Right kidney (tissue), 1 donor: ENCODE measurements at regions not wholly inside any gene's neighbourhood (a gene's known extent, or its start where the extent isn't known, plus 50 kb on each side); places are given as distances from the start of the nearest gene placed in this dataset.
"Not testable (repeated sequence)": the region's sequence is repeated elsewhere in the genome, so short reads cannot be mapped to it uniquely, and the experiment has no call there.

Source experiments
- DNase-seq: peaks from one replicate; pipeline ENCODE4 v3.0.0-alpha.2; 2016

DNA sequence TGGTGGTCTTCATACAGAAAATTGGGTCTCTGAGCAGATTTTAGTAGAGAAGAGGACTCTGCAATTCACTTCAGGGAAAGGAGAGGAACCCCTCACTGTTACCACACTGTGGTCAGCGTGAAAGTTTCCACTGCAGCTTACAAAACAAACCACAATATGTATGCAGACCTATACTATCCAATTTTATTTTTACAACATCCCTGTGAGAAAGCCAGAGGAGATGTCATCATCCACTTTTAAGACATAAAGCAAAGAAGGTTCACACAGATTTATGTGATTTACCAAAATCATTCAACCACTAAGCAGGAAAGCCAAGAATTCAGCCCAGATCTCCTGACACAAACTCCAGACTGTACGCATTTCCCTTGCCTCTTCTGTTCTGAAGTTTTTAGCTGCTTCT, 442.4 kb downstream of the FRK start:
- DNase-seq, result no peak

DNA sequence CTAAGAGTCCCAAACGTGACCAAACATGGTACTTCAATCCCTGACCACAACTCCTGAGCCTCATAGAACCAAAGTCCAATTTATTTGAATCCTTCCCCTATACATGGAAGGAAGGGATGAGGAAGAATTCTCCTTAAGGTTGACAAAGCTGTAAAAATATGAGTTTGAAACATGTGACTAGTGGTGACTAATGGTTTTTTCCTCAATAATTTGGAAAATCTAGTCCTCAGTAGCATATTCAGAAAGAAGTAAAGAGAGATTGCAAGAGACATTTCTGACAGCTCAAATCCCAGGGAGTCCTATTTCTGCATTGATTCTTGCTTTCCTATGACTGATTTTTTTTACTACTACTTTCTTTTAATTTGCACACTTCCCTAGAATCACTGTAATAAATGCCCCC, 443.7 kb downstream of the FRK start:
- DNase-seq, result no peak

DNA sequence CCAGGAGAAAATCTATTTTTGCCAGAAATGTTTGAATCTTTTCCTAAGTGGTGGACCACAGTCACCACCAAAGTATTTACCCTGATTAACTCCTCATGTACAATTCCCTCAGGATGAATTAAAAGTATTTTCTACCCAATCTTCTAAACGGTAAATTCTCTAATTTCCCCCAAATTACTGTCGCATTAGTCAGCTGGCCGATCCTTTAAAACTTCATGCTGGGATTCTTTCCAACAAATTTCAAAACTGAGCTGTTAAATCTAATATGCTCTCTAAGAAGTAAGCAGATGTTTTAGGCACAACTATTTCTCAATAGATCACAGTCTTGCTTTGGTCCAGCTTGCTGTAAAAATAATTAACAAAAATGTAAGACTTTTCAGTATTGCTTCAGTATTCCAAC, 447.2 kb downstream of the FRK start:
- no peak for DNase-seq

DNA sequence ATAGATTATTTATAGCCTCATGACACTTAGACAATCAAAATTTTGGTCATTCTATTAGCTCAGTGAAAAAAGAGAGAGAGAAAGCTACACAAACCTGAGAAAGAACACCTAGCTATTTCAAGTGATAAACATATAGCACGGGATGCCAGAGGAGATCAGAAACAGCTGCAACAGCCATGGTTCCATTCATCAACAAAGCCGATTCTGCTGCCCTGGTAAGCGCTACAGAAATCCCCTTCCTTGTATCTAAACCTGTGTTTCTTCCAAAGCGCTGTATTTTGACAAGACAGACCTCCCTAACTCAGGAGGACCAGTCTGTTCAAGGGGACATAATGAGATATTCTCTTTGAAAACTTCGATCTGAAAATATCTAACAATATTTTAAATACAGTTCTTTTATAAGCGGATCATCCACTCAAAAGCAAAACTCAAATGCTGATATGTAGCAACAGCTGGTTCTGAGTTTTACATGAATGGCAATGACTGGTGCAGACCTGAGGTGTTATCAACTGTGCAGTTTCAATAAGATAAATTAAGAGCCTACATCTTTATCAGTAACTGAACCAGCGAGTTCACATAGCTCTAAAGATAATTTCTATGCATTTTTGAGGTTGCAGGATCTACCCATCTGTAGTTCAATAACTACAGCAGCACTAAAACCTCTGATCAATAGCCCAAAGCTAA, 447.8 kb downstream of the FRK start:
- DNase-seq, result no peak

DNA sequence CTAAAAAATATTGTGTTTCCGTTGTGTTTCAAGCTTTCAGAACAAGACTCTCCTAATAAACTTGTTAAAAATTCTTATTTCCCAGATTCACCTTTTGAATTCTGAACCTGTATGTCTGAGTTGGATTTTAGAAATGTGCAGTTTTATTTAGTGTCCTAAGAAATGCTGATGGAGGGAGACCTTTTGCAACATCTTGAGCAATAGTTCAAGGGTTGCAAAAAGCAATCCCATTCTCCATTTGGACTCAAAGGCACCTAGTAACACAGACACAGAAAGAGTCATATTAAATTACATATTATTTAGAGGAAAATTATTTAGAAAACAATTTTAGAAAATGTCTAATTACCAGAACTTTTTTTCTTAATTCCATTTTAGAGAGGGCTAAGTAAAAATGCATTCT, 448.5 kb downstream of the FRK start:
- DNase-seq, result no peak

DNA sequence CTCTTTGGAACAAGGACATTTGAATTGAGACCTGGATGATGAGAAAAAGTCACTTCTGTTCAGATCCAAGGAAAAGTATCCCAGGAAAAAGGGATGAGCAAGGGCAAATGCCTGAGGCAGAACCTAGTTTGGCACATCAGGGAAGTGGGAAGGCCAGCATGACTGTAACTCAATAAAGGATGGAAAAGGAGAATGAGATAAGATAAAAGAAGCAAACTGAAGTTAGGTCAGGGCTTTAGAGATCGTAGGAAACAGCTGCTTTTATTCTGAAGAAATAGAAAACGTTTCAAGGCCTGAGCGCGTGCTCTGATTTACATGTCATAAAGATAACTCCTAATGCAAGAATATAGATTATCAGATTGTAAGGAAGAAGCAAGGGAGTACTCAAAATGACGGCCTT, 450.0 kb downstream of the FRK start:
- DNase-seq, result no peak

DNA sequence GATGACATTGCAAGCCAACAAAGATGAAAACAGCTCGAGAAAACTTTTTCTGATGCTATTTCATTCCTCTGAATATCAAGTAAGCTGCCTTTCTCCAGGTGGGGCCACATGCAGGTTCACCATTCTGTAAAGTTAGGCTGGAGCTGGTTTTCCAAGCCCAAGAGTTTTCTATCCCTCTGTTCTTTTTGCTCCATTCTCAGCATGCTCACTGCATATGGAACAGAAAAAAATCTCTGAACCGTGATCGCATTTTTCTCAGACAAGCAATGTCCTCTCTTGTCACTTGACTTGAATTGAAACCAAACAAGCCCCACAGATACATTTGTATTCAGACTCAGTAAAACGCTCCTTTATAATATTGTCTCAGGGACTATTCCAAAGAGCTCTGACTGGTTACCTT, 451.6 kb downstream of the FRK start:
- no peak for DNase-seq

DNA sequence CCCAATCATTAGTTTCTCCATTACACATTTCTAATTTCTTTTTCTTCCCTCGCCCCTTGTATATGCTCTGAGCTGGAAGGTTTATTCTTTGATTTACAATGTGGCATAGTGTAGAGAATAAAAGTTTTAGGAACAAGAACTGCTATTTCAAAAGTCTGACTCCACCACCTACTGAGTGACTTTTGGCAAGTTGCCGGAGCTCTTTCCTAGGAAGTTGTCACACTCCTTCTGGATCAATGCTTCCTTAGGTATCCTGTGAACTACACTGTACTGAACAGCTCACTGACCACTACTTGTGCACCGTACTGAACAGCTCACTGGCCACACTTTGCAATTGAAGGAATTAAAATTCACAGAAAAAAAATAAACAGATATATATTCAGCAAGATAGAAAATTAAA, 458.2 kb downstream of the FRK start:
- DNase-seq, result no peak

DNA sequence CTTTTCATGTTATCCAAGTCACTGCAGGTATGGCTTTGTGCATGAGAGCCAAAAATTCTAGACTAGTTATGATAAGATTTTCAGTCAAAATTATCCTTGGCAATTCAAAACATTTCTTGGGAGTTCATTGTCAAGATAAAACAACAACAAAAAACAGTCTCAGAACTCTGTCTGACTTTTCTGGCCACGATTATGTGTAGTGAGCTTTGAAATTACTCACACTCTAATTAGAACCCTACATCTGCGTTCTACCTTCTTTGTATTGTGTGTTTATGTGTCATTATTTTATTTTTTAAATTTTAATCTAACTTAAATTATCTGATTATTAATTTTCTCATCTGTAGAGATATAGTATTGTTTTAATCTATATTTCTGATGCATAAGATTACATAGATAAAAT, 459.2 kb downstream of the FRK start:
- DNase-seq, result no peak

DNA sequence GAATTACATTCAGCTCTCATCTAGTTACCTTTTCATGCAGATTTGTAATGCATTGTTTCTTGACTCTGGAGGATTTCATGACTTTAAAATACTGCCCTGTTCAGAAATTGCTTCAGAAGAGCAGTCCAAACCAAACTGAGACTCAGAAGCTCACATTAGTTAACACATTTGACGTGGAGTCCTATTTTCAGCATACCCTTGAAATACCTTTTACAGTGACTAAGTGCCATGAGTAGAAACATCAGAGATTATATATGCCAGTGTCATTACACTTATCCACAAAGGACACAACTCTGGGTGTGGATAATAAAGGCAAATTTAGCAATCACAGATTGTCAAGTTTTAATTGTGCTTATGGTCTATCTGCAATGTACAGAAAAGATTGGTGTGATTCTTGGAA, 459.6 kb downstream of the FRK start:
- no peak for DNase-seq

DNA sequence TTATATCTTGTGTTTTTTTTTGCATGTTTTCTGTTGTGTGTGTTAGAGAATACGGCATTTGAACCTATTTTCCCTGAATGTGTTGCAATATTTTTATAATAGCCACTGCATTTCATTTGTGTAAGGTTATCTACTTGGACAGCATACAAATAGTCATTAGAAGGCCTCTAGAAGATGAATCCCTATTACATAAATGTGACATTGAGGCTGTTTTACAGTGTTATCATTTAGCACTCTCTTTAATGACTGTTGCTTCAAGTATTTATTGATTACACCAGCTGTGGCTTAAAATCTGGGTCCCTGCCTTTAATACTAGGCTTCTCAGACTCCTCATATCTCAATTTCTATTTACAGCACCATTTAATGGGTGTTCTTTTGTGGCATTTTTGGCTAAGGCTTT, 465.8 kb downstream of the FRK start:
- DNase-seq, result no peak

DNA sequence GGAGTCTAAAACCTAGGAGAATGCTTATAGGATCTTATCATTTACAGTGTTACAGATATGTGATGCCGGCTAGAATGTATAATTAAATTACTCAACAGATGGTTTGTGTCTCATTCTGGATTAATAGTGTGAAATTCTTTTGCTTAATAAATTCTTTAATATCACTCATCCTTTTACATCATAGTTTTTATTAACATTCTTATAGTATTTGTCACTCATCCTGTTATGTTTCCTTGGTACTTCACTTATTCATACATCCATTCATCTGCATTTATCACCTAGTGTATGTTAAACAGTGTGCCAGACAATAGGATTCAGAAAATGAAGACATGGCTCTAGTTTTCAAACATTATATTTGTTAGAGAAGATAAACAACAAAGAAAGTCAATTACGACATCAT, 468.7 kb downstream of the FRK start:
- DNase-seq, result no peak

DNA sequence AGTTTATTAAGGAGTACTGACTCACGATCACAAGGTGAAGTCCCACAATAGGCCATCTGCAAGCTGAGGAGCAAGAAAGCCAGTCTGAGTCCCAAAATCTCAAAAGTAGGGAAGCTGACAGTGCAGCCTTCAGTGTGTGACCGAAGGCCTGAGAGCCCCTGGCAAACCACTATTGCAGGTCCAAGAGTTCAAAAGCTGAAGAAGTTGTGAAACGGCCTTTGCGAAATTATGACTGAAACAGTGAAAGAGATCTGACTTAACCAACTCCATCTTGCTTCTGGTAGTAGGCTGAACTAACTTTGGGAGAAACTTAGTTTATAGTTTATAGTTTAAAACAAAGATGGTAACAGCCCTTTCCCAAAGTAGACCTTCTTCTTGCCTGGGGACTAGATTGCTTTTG, 471.6 kb downstream of the FRK start:
- not testable (repeated sequence) for DNase-seq

DNA sequence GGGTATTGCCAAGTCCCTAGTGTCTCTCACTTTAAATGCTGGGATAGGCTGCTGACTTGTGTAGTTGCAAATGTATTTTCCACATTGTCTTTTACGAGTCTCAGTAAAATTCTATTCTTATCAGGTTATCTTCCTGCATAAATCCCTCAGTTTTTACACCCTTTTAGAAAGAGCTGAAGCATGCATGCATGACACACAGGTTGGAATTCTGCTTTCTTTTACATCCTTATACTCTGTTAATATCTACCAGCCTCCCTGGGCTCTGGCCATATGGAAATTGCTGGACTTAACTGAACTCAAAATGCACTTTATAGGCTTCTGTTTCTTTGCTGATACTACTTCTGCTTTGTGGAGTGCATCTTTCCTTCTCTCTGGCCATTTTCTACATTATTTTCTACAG, 477.4 kb downstream of the FRK start:
- DNase-seq, result no peak

DNA sequence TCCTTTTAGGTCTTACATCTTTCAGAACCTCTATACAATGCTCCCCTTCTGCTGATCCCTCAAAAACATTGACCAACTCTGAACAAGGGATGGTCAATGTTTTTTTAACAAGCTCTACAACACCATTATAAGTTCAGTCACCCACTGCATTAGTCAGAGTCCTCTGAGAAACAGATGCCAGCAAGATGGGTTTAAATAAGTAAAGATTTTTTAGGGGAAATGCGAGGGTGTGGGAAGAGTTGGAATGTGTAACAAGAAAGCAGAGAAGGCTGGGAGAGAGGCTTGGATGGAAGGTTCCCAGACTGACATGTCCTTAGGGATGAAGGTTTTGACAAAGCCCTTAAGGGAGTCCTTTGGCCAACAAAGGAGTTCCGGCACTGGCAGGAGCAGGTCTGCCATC, 478.3 kb downstream of the FRK start:
- no peak for DNase-seq

DNA sequence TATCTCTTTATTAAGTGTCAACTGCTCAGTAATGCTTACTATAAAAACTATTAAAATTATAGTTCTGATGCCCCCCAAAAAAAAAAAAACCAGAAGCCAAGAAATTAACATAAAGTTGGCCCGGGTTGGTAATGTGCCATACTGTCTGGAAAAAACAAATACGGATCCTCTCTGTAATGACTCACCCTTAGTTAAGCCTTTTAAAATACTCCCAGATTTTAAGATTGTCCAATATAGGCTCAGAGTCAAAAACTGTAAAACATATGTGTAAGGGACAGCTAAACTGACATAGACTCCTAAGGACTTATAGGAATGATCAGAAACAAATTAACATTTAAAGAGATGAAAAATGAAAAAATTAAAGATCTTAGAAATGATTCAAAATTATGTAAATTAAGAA, 481.1 kb downstream of the FRK start:
- DNase-seq, result not testable (repeated sequence)

DNA sequence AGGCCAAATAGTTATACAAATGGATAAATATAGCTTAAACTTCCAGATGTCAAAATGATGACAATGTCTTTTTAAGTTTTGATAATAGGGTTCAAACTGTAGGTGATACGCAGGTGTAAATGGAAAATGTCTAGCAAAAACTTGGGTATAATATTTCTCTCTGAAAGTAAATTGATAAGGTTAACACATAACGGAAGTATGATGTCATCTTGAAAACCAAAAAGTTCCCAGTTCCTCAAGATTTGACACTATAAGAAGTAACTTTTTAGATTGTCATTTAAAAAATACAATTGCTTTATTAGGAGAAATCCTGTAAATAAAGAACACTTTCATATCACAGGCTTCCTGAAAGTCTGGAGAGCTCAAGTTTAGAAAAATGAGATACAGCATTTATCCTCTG, 483.4 kb downstream of the FRK start:
- no peak for DNase-seq

DNA sequence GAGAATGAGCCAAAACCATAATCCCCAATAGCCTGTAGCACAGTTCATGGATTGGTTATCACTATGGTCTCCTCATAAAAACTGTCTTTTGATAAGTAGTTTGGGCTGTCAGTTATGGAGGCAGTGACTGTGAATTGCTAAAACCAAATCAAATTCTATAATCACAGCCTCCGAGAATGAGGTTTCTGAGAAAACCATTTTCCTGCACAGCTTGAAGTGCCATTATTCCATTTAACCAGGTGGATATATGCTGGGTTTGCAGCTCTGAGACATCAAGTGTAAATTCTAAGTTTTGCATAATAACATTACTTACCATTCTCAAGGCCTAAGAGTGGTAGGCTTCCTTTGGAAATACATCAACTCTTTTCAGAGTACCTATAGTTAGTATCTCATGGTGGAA, 485.4 kb downstream of the FRK start:
- DNase-seq, result no peak

DNA sequence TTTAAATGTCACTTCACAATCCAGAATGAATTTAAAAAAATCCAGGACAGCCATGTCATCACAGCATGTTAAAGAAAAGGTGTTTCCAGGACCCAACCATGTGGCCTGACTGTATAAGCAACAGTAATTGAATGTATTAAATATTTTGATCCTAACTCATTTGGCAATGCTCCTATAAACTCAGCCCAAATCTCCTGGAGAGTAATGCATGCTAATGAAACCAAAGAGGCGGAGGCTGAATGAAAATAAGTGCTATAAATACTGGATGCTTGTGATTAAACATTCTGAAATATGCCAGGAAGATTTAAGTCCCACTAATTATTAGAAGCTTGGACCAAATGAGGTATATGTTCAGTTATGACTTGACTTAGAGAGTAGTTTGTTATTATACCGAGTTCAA, 486.8 kb downstream of the FRK start:
- no peak for DNase-seq

DNA sequence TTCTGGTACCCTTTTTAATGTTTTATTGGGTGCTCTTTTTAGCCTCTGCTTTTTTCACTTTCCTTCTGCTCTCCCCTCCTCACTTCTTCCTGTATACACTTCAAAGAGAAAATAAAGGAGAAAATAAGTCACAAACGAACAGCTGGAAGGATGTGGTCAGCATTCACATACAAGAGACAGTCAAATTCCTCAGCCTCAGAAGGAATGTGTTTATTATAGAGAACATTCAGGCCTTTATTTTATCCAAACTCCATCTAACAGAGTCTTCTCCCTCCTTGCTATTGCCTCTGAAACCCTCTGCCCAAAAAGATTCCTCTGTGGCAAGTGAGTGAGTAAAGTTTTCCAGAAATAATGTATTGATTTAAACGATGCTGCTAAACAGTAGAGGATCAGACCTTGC, 490.4 kb downstream of the FRK start:
- no peak for DNase-seq

DNA sequence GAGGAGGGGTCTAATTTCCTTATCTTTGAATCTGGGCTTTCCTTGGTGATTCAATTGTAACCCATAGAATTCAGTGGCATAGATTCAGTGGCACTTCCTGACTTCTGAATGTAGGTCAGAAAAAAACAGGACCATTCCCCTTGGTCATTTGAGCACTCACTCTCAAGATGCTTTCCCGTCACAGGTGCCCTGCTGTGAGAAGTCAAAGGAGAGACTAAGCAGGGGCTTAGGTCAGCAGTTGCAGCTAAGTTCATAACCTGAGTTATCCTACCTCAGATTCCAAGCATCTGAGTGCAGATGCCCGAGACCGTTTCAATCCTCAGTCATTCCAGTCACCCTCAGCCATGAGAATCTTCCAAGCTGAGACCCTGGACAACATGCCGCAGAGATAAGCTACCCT, 506.6 kb downstream of the FRK start:
- DNase-seq, result no peak

DNA sequence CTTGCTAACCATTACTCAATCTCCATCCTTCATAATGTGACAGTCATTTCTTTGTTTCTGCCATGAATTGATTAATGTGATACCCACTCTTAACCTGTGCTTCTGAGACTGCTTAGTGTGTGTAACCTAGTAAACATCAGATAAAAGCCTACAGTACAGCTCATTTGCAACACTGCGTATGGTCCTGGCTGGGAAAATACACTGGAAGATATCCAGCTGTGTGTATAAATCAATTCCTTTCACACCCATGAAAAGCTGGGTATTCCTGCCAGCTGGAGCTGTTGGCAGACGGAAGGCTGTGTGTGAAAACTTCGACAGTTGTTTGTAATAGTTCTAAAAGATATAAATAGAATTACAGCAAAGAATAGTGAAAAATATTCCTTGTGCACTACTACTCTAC, 509.2 kb downstream of the FRK start:
- DNase-seq, result no peak

DNA sequence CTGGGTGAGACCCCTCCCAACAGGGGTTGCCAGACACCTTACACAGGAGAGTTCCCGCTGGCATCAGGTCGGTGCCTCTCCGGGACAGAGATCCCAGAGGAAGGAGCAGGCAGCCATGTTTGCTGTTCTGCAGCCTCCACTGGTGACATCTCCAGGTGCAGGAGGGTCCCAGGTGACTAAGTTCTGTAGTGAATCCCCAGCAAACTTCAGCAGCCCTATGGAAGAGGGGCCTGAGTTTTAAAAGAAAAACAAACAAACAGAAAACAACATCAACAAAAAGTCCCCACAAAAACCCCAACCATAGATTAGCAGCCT, 515.1 kb downstream of the FRK start:
- no peak for DNase-seq

DNA sequence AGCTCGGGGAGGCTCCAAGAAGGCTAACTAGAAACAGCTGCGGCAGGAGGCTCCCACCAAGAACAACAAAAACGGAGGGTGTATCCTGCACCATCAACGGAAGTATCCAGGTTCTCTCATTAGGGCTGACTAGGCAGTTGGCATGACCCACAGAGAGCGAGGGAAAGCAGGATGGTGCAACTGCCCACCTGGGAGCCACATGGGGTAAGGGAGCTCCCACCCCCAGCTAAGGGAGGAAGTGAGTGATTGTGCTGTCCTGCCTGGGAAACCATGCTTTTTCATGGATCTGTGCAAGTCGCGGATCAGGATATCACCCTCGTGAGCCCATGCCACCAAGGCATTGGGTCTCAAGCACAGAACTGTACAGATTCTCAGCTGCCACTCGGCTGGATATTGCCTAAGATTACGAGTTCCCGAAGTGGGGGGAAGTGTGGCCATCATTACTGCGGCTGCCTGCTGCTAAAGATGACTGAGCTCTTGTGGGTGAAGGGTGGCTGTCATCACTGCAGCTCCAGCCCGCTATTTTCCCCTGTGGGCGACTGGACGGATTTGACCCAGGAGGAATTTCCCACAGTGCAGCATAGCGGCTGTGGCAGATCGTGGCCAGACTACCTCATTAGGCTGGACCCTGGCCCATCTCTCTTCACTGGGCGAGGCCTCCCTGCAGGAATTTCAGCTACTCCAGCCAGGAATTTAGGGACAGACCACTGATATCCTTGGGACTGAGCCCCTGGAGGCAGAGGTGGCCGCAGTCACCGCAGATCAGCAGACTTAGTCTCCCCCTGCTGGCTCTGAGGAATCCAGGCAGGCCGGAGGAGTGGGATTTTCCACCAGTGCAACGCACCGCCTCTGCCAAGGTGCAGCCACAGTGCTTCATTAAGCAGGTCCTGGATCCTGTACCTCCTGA, 515.7 kb downstream of the FRK start:
- DNase-seq, result peak; percentile 3
